ENCODE measurements at regions not wholly inside any gene's neighbourhood (a gene's known extent, or its start where the extent isn't known, plus 50 kb on each side); places are given as distances from the start of the nearest gene placed in this dataset.

GRCh38 chr5:145689235-145689634 is 145.9 kb downstream of the PRELID2 start:
- no peaks in the 10 kb centered on the region for H3K9me3 ChIP-seq (replicated peaks; ENCODE audit: control insufficient read depth, insufficient read depth, low read depth, low read length)
- ChIA-PET POLR2A (interaction anchor here (0.6 to 0.9 kb wide), 2 partner anchors 11 to 116 kb away, joined by 3 read pairs; no protein-coding TSS in a partner anchor), CTCF (ENCODE audit: low intra/inter-chr PET ratio) (interaction anchor here (0.6 kb wide), 1 partner anchor 442 kb away, joined by 6 read pairs; no protein-coding TSS in a partner anchor)
- no peak for TF ChIP-seq FOXJ2 (tag; IDR thresholded peaks at IDR 0.05)
- H4K20me1 ChIP-seq (replicated peaks; ENCODE audit: control insufficient read depth, insufficient read depth, low read length): no peaks in the 10 kb centered on the region
- no TSS peak for BruUV-seq (replicated peaks)
- WGBS (ENCODE audit: insufficient coverage, low coverage, missing lambda C conversion rate): 26% methylated on average over 3 of the region's 3 CpGs
- no peaks in the 10 kb centered on the region for H3K9me1 ChIP-seq (ENCODE audit: control insufficient read depth, insufficient read depth, low read length)
- ATAC-seq (no peak), FAIRE-seq (no peak), DNase-seq (ENCODE audit: extremely low read depth in 1 of 4, low spot score in 3 of 4) (no peak)
- H3K4me3 ChIP-seq: no peak overlapping the region
- H3K36me3 ChIP-seq (ENCODE audit: control insufficient read depth, insufficient read depth, low read length): no peaks in the 10 kb centered on the region
- H2AFZ ChIP-seq (ENCODE audit: low read depth, low read length): no peak overlapping the region
- H3K4me1 ChIP-seq (replicated peaks in 1 of 2; ENCODE audit: control insufficient read depth in 2 of 2, insufficient read depth in 2 of 2, low read length in 2 of 2): no peaks in the 10 kb centered on the region
- in situ Hi-C loops (cut with MboI) (loop anchor here (10.0 kb wide), 2 partner anchors 196 to 366 kb away; no protein-coding TSS in a partner anchor), intact Hi-C loops (cut with micrococcal nuclease) (loop anchor here (10.0 kb wide), 1 partner anchor 736 kb away; no protein-coding TSS in a partner anchor)
- no peaks in the 10 kb centered on the region for H3K79me2 ChIP-seq (ENCODE audit: control insufficient read depth, insufficient read depth, low read length)
- H3K27me3 ChIP-seq (ENCODE audit: control insufficient read depth in 2 of 2, insufficient read depth in 2 of 2, low read length in 2 of 2): no peaks in the 10 kb centered on the region
- no peak overlapping the region for H3K27ac ChIP-seq (ENCODE audit: extremely low read depth, low read depth, low read length)
- H3K4me2 ChIP-seq (ENCODE audit: insufficient read depth, low read length): no peak overlapping the region
- no peak overlapping the region for H3K9ac ChIP-seq (ENCODE audit: insufficient read depth in 1 of 2, low read depth in 2 of 2, low read length in 2 of 2)

GRCh38 chr5:145687943-145688342 is 147.2 kb downstream of the PRELID2 start:
- POLR2A ChIA-PET: no interaction called here
- FAIRE-seq (no peak), DNase-seq (ENCODE audit: extremely low read depth in 1 of 4, low spot score in 3 of 4) (no peak), ATAC-seq (no peak)
- in situ Hi-C loops (cut with MboI) (loop anchor here (10.0 kb wide), 2 partner anchors 197 to 367 kb away; no protein-coding TSS in a partner anchor), intact Hi-C loops (cut with micrococcal nuclease) (loop anchor here (10.0 kb wide), 1 partner anchor 737 kb away; no protein-coding TSS in a partner anchor)
- 36% methylated on average over 4 of the region's 4 CpGs for WGBS (ENCODE audit: insufficient coverage, low coverage, missing lambda C conversion rate)
- CTCF ChIA-PET (ENCODE audit: low intra/inter-chr PET ratio): no interaction called here
- H3K9me1 ChIP-seq (ENCODE audit: control insufficient read depth, insufficient read depth, low read length): no peaks in the 10 kb centered on the region
- H3K4me2 ChIP-seq (ENCODE audit: insufficient read depth, low read length): no peak overlapping the region
- H3K27ac ChIP-seq (ENCODE audit: extremely low read depth, low read depth, low read length): no peak overlapping the region
- no peaks in the 10 kb centered on the region for H3K36me3 ChIP-seq (ENCODE audit: control insufficient read depth, insufficient read depth, low read length)
- H3K27me3 ChIP-seq (ENCODE audit: control insufficient read depth in 2 of 2, insufficient read depth in 2 of 2, low read length in 2 of 2): no peaks in the 10 kb centered on the region
- TF ChIP-seq THAP12 (CRISPR knock-in tag; IDR thresholded peaks at IDR 0.05): no peak
- no peak for TF ChIP-seq CAMTA2 (CRISPR knock-in tag; conservative IDR thresholded peaks at IDR 0.05)
- TF ChIP-seq KLF16 (IDR thresholded peaks at IDR 0.05): no peak
- no peak for TF ChIP-seq ZBTB26 (CRISPR knock-in tag; IDR thresholded peaks at IDR 0.05)
- TF ChIP-seq GTF2A2 (tag; IDR thresholded peaks at IDR 0.05): no peak
- TF ChIP-seq ZNF232 (CRISPR knock-in tag; IDR thresholded peaks at IDR 0.05): no peak
- TF ChIP-seq, protein P1, sequence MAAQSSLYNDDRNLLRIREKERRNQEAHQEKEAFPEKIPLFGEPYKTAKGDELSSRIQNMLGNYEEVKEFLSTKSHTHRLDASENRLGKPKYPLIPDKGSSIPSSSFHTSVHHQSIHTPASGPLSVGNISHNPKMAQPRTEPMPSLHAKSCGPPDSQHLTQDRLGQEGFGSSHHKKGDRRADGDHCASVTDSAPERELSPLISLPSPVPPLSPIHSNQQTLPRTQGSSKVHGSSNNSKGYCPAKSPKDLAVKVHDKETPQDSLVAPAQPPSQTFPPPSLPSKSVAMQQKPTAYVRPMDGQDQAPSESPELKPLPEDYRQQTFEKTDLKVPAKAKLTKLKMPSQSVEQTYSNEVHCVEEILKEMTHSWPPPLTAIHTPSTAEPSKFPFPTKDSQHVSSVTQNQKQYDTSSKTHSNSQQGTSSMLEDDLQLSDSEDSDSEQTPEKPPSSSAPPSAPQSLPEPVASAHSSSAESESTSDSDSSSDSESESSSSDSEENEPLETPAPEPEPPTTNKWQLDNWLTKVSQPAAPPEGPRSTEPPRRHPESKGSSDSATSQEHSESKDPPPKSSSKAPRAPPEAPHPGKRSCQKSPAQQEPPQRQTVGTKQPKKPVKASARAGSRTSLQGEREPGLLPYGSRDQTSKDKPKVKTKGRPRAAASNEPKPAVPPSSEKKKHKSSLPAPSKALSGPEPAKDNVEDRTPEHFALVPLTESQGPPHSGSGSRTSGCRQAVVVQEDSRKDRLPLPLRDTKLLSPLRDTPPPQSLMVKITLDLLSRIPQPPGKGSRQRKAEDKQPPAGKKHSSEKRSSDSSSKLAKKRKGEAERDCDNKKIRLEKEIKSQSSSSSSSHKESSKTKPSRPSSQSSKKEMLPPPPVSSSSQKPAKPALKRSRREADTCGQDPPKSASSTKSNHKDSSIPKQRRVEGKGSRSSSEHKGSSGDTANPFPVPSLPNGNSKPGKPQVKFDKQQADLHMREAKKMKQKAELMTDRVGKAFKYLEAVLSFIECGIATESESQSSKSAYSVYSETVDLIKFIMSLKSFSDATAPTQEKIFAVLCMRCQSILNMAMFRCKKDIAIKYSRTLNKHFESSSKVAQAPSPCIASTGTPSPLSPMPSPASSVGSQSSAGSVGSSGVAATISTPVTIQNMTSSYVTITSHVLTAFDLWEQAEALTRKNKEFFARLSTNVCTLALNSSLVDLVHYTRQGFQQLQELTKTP (IDR thresholded peaks at IDR 0.05; ENCODE audit: low read depth in 1 of 2, partially characterized antibody in 2 of 2): no peak
- no peak overlapping the region for H3K4me3 ChIP-seq
- no peaks in the 10 kb centered on the region for H4K20me1 ChIP-seq (replicated peaks; ENCODE audit: control insufficient read depth, insufficient read depth, low read length)
- H3K9me3 ChIP-seq (replicated peaks; ENCODE audit: control insufficient read depth, insufficient read depth, low read depth, low read length): no peaks in the 10 kb centered on the region
- no peak overlapping the region for H2AFZ ChIP-seq (ENCODE audit: low read depth, low read length)
- H3K9ac ChIP-seq (ENCODE audit: insufficient read depth in 1 of 2, low read depth in 2 of 2, low read length in 2 of 2): no peak overlapping the region
- H3K4me1 ChIP-seq (replicated peaks in 1 of 2; ENCODE audit: control insufficient read depth in 2 of 2, insufficient read depth in 2 of 2, low read length in 2 of 2): peaks cover 0 to 3% of the 10 kb centered on the region in 2 experiments; a peak in 2 of 5 replicates
- BruUV-seq (replicated peaks): no TSS peak
- no peaks in the 10 kb centered on the region for H3K79me2 ChIP-seq (ENCODE audit: control insufficient read depth, insufficient read depth, low read length)

All from K562 (cell line).